Activated CD8-positive, alpha-beta T cell treated with anti-CD3 and anti-CD28 coated beads, Interleukin-2, amount 10 ng/mL, durations not matched to agents 7 days and 5 days (primary cell): ENCODE measurements at regions not wholly inside any gene's neighbourhood (a gene's known extent, or its start where the extent isn't known, plus 50 kb on each side); places are given as distances from the start of the nearest gene placed in this dataset.

Experiments
- ATAC-seq: fragments of 150-1000 bp; cut with Tn5 transposase; one replicate; pipeline ENCODE4 v1.10.0; 2021; ENCODE audit warnings: moderate library complexity
- CTCF ChIA-PET: fragments of 350-600 bp; sonication (Branson Sonifier 250); formaldehyde crosslinking; loops from one replicate; lab custom pipeline; 2021; ENCODE audit warnings: antibody characterized with exemption; lab: Charles Lee
- POLR2A ChIA-PET: fragments of 350-600 bp; sonication (Branson Sonifier 250); formaldehyde crosslinking; loops from one replicate; lab custom pipeline; 2021; ENCODE audit warnings: antibody characterized with exemption; lab: Charles Lee
- DNase-seq: peaks from one replicate; pipeline ENCODE4 v3.0.0-alpha.2; 2020
- H3K27ac Mint-ChIP-seq: one replicate; pipeline ENCODE4 v1.8.0; 2021; ENCODE audit warnings: mild to moderate bottlenecking, mixed read lengths
- H3K27me3 Mint-ChIP-seq: one replicate; pipeline ENCODE4 v1.8.0; 2021; ENCODE audit warnings: low read depth, mixed read lengths
- H3K36me3 Mint-ChIP-seq: one replicate; pipeline ENCODE4 v1.8.0; 2021; ENCODE audit warnings: low read depth, mixed read lengths
- H3K4me1 Mint-ChIP-seq: one replicate; pipeline ENCODE4 v1.8.0; 2021; ENCODE audit warnings: low read depth, mixed read lengths
- H3K4me3 Mint-ChIP-seq: one replicate; pipeline ENCODE4 v1.8.0; 2021; ENCODE audit warnings: mild to moderate bottlenecking, mixed read lengths
- H3K9me3 Mint-ChIP-seq: one replicate; pipeline ENCODE4 v1.8.0; 2022; ENCODE audit warnings: mixed read lengths; ENCODE audit not compliant: insufficient read depth

DNA sequence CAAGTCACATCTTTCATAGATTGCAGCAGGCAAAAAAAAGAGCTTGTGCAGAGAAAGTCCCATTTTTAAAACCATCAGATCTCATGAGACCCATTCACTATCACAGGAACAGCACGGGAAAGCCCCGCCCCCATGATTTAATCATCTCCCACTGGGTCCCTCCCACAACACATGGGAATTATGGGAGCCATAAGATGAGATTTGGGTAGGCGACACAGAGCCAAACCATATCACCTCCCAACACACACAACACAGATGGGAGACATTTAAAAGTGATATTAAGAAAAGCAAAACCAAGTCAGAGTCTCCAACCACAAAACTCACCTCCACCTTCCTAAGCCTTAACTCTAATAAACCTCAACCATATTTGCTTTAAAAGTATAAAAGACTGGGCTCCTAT is 61.5 kb upstream of the TIAM1 start:
- no peak for DNase-seq
- CTCF ChIA-PET = no interaction called here
- no peak for ATAC-seq
- Mint-ChIP-seq H3K27ac (no peak overlapping the region), H3K4me3 (no peak overlapping the region), H3K4me1 (peaks cover 25% of the 10 kb centered on the region), H3K9me3 (no peaks in the 10 kb centered on the region), H3K36me3 (peaks cover 6% of the 10 kb centered on the region), H3K27me3 (no peaks in the 10 kb centered on the region)
- POLR2A ChIA-PET = no interaction called here

DNA sequence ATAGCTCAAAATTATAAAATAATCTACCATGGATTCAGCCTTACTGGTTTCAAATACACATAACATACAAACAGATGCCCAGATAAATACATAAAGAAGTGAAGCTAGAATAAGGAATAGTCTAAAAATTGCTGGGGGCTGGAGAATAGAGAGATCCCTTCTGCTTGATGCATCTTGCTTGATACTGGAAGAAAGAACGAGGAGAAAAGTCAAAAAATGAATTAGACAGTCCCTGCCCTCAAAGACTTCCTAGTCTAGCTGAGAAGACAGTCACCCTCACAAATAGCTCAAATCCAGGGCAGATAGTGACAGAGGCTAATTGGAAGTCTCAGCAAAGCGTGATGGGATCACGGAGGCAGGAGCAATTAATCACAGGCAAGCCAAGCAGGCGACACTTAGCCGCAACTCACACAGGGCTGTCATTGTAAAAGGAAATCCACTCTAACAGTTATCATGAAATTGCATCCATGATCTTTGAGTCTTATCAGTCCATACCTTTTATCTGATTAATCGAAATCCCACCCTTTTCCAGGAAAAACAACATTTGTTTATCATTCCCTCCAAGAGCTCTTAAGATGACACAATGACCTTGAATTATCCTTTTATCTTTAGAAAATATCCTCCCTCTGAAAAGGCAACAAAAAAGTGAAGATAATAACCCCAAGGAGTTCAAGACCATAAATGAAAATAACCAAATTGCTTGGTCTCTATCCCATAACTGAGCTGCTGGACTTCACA is 59.7 kb upstream of the TIAM1 start:
- H3K27ac Mint-ChIP-seq = peak overlapping the region; percentile 48
- H3K36me3 Mint-ChIP-seq = peaks cover 6% of the 10 kb centered on the region
- POLR2A ChIA-PET = interaction anchor here (0.5 kb wide), 2 partner anchors 71 to 210 kb away, joined by 3 read pairs; no protein-coding TSS in a partner anchor
- CTCF ChIA-PET = interaction anchor here (1.2 to 1.7 kb wide), 2 partner anchors 40 to 49 kb away, joined by 3 to 4 read pairs; no protein-coding TSS in a partner anchor
- no peaks in the 10 kb centered on the region for H3K27me3 Mint-ChIP-seq
- peaks cover 33% of the 10 kb centered on the region for H3K4me1 Mint-ChIP-seq
- ATAC-seq = no peak
- no peaks in the 10 kb centered on the region for H3K9me3 Mint-ChIP-seq
- DNase-seq = no peak
- no peak overlapping the region for H3K4me3 Mint-ChIP-seq

- Mint-ChIP-seq H3K27me3 (no peaks in the 10 kb centered on the region), H3K4me1 (peaks cover 55% of the 10 kb centered on the region), H3K36me3 (peaks cover 6% of the 10 kb centered on the region), H3K27ac (peak overlapping the region; percentile 40), H3K9me3 (no peaks in the 10 kb centered on the region), H3K4me3 (no peak overlapping the region)
- DNase-seq (no peak), ATAC-seq (no peak)
- POLR2A ChIA-PET = interaction anchor here (0.9 kb wide), 1 partner anchor 45 kb away, joined by 3 read pairs; no protein-coding TSS in a partner anchor
- CTCF ChIA-PET = interaction anchor here (1.0 to 1.3 kb wide), 3 partner anchors 16 to 35 kb away, joined by 3 to 5 read pairs (median 3); no protein-coding TSS in a partner anchor
Measured at GRCh38 chr21:31399591-31399990, 55.5 kb upstream of the TIAM1 start.

- Mint-ChIP-seq H3K36me3 (peaks cover 6% of the 10 kb centered on the region), H3K9me3 (no peaks in the 10 kb centered on the region), H3K4me1 (peaks cover 58% of the 10 kb centered on the region), H3K27me3 (no peaks in the 10 kb centered on the region), H3K27ac (peak overlapping the region; percentile 74), H3K4me3 (peak overlapping the region; percentile 37)
- ATAC-seq = no peak
- ChIA-PET CTCF (interaction anchor here (0.7 to 1.6 kb wide), 4 partner anchors 25 to 182 kb away, joined by 3 to 4 read pairs (median 4); no protein-coding TSS in a partner anchor), POLR2A (interaction anchor here (0.6 to 1.4 kb wide), 2 partner anchors 46 to 48 kb away, joined by 3 to 4 read pairs; no protein-coding TSS in a partner anchor)
- no peak for DNase-seq
Measured at GRCh38 chr21:31398574-31398973, 54.5 kb upstream of the TIAM1 start.

GRCh38 chr21:31397939-31398338 is 53.9 kb upstream of the TIAM1 start:
- H3K9me3 Mint-ChIP-seq = no peaks in the 10 kb centered on the region
- H3K27ac Mint-ChIP-seq = peak overlapping the region; percentile 74
- H3K4me3 Mint-ChIP-seq = peak overlapping the region; percentile 37
- ATAC-seq = peak; percentile 83
- H3K4me1 Mint-ChIP-seq = peaks cover 63% of the 10 kb centered on the region
- no peaks in the 10 kb centered on the region for H3K27me3 Mint-ChIP-seq
- DNase-seq = peak; percentile 73
- peaks cover 6% of the 10 kb centered on the region for H3K36me3 Mint-ChIP-seq
- CTCF ChIA-PET = interaction anchor here (0.7 to 1.6 kb wide), 5 partner anchors 34 to 182 kb away, joined by 3 to 4 read pairs (median 3); no protein-coding TSS in a partner anchor
- POLR2A ChIA-PET = interaction anchor here (0.6 to 1.4 kb wide), 3 partner anchors 45 to 62 kb away, joined by 3 to 4 read pairs (median 3); no protein-coding TSS in a partner anchor

- H3K9me3 Mint-ChIP-seq = no peaks in the 10 kb centered on the region
- CTCF ChIA-PET = interaction anchor here (1.0 to 1.6 kb wide), 4 partner anchors 37 to 183 kb away, joined by 3 to 4 read pairs (median 4); no protein-coding TSS in a partner anchor
- peak overlapping the region; percentile 74 for H3K27ac Mint-ChIP-seq
- peaks cover 6% of the 10 kb centered on the region for H3K36me3 Mint-ChIP-seq
- POLR2A ChIA-PET = interaction anchor here (0.8 to 1.4 kb wide), 2 partner anchors 49 to 62 kb away, joined by 3 to 4 read pairs; no protein-coding TSS in a partner anchor
- H3K4me1 Mint-ChIP-seq = peaks cover 65% of the 10 kb centered on the region
- H3K27me3 Mint-ChIP-seq = no peaks in the 10 kb centered on the region
- ATAC-seq (peak; percentile 16), DNase-seq (no peak)
- peak overlapping the region; percentile 37 for H3K4me3 Mint-ChIP-seq
Measured at GRCh38 chr21:31397515-31397926, 53.5 kb upstream of the TIAM1 start.

- Mint-ChIP-seq H3K27me3 (no peaks in the 10 kb centered on the region), H3K27ac (peak overlapping the region; percentile 74), H3K9me3 (no peaks in the 10 kb centered on the region), H3K4me1 (peaks cover 65% of the 10 kb centered on the region), H3K36me3 (peaks cover 4% of the 10 kb centered on the region), H3K4me3 (no peak overlapping the region)
- ATAC-seq = no peak
- DNase-seq = no peak
- POLR2A ChIA-PET = interaction anchor here (1.4 kb wide), 1 partner anchor 50 kb away, joined by 4 read pairs; no protein-coding TSS in a partner anchor
- CTCF ChIA-PET = interaction anchor here (1.0 to 1.6 kb wide), 4 partner anchors 36 to 183 kb away, joined by 3 to 4 read pairs (median 4); no protein-coding TSS in a partner anchor
Measured at GRCh38 chr21:31397030-31397429, 53.0 kb upstream of the TIAM1 start.

DNA sequence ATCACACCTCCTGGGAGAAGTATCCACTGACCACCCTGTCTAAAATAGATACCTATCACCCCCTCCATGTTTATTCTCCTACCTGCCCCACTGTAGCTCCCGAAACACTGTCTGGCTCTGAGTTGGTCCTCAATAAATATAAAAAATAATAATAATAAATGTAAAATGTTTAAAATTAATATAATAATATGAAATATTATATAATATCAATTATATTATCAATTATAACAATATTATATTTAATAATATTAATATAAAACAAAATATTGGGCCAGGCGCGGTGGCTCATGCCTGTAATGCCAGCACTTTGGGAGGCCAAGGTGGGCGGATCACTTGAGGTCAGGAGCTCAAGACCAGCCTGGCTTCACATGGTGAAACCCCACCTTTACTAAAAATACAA is 52.3 kb upstream of the TIAM1 start:
- ChIA-PET CTCF (no interaction called here), POLR2A (no interaction called here)
- H3K4me3 Mint-ChIP-seq = no peak overlapping the region
- H3K9me3 Mint-ChIP-seq = no peaks in the 10 kb centered on the region
- H3K36me3 Mint-ChIP-seq = peaks cover 3% of the 10 kb centered on the region
- no peaks in the 10 kb centered on the region for H3K27me3 Mint-ChIP-seq
- H3K27ac Mint-ChIP-seq = no peak overlapping the region
- peaks cover 65% of the 10 kb centered on the region for H3K4me1 Mint-ChIP-seq
- DNase-seq (no peak), ATAC-seq (no peak)

DNA sequence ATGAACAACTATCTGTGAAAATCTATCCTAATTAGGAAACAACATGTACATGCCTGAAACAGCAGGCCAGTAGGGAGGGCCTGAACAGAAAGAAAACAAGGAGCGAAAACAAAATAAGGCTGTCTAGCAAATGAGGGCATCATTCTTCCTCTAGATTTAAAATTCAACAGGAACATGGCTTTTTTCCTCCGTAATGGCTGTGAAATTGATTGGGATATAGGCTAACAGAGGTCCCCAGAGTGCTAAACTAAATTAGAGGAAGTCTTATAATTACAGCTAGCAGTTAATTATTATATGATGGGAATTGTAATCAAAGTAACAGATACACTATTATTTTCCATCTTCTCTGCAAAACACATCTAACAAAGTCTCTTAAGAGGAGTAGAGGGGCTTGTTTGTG is 51.7 kb upstream of the TIAM1 start:
- CTCF ChIA-PET = no interaction called here
- Mint-ChIP-seq H3K27ac (peak overlapping the region; percentile 17), H3K9me3 (no peaks in the 10 kb centered on the region)

GRCh38 chr21:31395268-31395667 is 51.2 kb upstream of the TIAM1 start:
- H3K9me3 Mint-ChIP-seq = no peaks in the 10 kb centered on the region
- CTCF ChIA-PET = no interaction called here
- POLR2A ChIA-PET = no interaction called here
- DNase-seq (no peak), ATAC-seq (no peak)
- no peaks in the 10 kb centered on the region for H3K36me3 Mint-ChIP-seq
- H3K27me3 Mint-ChIP-seq = no peaks in the 10 kb centered on the region
- H3K27ac Mint-ChIP-seq = peak overlapping the region; percentile 17
- peaks cover 61% of the 10 kb centered on the region for H3K4me1 Mint-ChIP-seq
- no peak overlapping the region for H3K4me3 Mint-ChIP-seq

More for the DNA sequence above, 51.7 kb upstream of the TIAM1 start:
- H3K4me1 Mint-ChIP-seq = peaks cover 61% of the 10 kb centered on the region
- ATAC-seq (no peak), DNase-seq (no peak)
- no peaks in the 10 kb centered on the region for H3K36me3 Mint-ChIP-seq
- POLR2A ChIA-PET = no interaction called here
- no peak overlapping the region for H3K4me3 Mint-ChIP-seq
- no peaks in the 10 kb centered on the region for H3K27me3 Mint-ChIP-seq

GRCh38 chr21:31394309-31394708 is 50.2 kb upstream of the TIAM1 start:
- Mint-ChIP-seq H3K4me1 (peaks cover 53% of the 10 kb centered on the region), H3K27me3 (no peaks in the 10 kb centered on the region), H3K9me3 (no peaks in the 10 kb centered on the region), H3K4me3 (peak overlapping the region; percentile 2), H3K36me3 (no peaks in the 10 kb centered on the region), H3K27ac (peak overlapping the region; percentile 70)
- POLR2A ChIA-PET = interaction anchor here (1.0 kb wide), 1 partner anchor 177 kb away, joined by 3 read pairs; no protein-coding TSS in a partner anchor
- CTCF ChIA-PET = interaction anchor here (1.1 to 1.5 kb wide), 2 partner anchors 30 to 295 kb away, joined by 3 read pairs; no protein-coding TSS in a partner anchor
- DNase-seq = peak; percentile 47
- peak; percentile 47 for ATAC-seq
